GM19467 (cell line): ENCODE measurements at regions not wholly inside any gene's neighbourhood (a gene's known extent, or its start where the extent isn't known, plus 50 kb on each side); places are given as distances from the start of the nearest gene placed in this dataset.

ENCODE experiments used
- ATAC-seq: cut with Tn5 transposase; IDR thresholded peaks from one replicate; pipeline ENCODE4 v1.9.1; 2021; ENCODE audit warnings: mild to moderate bottlenecking, moderate library complexity; ENCODE audit not compliant: unreplicated experiment

DNA sequence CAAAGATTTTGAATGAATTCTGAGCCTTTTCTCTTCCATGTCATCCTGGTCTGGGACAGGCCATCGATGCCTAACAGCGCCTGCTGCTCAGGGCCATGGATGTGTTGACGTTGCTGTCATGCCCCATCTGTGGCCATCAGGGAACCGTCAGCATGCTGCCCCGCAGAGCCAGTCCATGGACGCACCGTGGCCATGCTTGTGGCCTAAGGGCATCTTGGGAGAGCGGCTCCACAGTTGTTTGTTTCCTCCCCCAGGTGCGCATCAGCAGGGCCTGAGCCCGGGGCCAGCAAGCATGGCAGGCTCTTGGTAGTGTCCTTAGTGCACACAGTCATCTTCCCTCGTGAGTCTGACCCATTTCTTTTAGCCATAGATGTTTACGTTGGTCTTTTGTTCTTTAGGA, 142.7 kb downstream of the VAPA start:
- no peak for ATAC-seq

- ATAC-seq = no peak
Observed at GRCh38 chr18:10057401-10057893, 143.6 kb downstream of the VAPA start.

GRCh38 chr18:10057894-10058791, 144.3 kb downstream of the VAPA start:
- ATAC-seq = no peak

DNA sequence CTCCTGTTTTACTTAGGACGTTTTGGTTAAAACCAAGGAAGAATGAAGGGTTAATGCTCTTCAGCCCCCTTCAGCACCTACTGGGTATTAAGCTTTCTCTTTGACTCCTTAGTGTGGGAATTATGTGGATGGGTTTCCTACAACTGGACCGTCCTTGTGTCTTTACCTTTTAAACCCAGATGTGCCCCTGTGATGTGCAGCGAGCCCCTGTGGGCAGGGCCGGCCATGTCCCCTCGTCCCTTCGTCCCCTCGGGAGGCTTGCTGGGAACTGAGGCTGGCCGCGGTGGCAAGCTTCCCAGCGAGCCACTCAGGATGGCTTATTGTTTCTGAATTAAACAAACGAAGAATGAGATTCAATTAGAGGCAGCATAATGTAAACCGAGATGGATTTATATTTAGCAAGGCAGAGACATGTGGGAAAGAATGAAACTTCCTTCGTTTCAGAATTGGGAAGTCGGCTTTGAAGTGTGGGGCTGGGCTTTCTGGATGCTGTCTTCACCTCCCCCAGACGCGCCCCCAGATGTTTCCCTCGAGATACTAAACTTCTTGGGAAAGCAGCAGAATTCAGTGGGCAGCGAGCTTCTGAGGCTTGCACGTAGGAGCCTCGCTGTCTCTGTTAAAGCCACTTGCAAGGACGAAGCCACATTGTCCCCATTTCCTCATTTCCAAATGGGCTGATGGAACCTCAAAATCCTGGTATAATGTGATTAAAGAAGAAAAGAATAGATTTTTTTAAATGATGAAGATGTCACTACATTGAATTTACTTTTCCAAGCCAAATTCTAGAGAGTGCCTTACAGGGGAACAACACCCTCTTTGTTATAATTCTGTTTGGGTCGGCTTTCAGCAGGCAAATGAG, 146.0 kb downstream of the VAPA start:
- no peak for ATAC-seq

GRCh38 chr18:10060469-10060782, 146.6 kb downstream of the VAPA start:
- ATAC-seq = no peak

DNA sequence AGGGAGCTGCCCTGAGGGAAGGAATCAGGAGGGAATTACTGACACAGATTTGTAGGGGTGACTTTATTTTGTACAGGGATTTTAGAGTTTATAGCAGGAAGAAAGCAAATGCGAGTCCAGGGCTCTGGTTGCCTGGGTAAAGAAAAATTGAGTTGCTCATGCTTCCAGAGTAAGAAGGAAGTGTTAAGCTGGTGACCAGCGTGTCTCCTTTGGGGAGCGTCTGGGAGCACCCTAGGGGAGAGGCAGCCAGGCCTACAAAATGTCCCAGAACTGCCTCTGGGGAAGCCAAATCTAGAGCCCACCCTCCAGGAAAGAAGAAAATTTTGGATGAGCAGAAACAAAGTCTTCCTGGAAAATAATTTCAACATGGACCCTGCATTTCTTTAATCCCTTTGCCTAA, 147.0 kb downstream of the VAPA start:
- ATAC-seq = no peak

- ATAC-seq = no peak
Observed at GRCh38 chr18:10061566-10062140, 147.8 kb downstream of the VAPA start.

DNA sequence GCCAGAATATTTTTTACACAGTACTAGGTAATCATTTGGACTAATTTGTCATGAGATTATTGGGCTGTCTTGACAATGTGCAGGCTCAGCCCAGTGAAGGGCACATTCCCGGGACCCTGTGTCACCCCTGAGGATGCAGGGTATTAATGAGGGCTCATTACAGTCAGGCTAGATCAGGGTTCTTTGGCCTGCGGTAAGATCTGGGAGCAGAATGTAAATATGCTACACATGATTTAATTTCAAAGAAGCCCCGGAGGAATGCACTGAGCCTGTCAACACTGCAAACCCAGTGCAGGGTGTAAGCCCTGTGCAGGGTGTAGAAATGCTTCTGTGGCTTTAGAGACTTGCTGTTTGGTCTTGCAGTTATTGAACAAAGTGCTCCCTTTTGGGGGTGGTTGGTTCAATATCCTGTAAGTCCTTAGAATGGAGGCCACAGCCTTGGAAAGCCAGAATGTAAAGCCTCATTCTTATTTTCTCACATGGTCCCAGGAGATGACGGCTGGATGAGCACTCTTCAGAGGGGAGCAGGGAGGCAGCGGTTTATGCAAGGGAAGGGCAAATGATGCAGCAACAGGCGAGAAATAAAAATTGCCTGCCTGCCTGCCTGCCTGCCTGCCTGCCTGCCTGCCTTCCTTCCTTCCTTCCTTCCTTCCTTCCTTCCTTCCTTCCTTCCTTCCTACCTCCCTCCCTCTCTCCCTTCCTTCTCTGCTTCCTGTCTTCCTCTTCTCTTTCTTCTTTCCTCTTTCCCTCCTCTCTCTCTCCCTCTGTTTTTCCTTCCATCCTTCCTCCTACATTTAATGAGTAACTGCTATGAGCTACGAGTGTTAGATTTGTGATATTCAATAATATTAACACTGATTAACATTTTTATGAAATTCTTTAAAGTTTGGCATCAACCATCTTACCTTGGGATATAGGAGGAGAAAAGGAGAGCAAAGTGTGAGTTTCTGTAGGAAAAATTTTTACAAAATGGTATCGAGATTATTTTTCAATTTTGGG, 148.8 kb downstream of the VAPA start:
- ATAC-seq = no peak

DNA sequence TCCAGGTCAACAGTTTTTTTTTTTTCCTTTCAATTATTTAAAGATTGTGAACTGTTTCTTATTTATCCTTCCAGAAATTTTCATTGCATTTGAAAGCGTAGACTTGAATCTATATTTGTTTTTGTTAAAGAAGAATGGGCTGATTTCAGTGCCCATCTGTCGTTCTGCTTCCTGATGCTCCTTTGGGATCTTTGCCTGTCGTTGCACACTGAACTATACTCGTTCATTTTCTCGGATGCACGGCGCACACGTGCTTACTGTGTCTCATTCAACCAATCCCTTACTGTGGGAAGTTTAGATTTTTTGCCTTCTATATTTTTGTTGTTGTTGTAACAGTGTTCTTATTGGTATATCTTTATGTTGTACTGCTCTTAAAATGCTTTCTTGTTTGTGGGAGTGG, 149.7 kb downstream of the VAPA start:
- no peak for ATAC-seq

- ATAC-seq = no peak
Observed at GRCh38 chr18:10064267-10064666, 150.5 kb downstream of the VAPA start.

GRCh38 chr18:10065296-10065695, 151.5 kb downstream of the VAPA start:
- ATAC-seq = no peak

DNA sequence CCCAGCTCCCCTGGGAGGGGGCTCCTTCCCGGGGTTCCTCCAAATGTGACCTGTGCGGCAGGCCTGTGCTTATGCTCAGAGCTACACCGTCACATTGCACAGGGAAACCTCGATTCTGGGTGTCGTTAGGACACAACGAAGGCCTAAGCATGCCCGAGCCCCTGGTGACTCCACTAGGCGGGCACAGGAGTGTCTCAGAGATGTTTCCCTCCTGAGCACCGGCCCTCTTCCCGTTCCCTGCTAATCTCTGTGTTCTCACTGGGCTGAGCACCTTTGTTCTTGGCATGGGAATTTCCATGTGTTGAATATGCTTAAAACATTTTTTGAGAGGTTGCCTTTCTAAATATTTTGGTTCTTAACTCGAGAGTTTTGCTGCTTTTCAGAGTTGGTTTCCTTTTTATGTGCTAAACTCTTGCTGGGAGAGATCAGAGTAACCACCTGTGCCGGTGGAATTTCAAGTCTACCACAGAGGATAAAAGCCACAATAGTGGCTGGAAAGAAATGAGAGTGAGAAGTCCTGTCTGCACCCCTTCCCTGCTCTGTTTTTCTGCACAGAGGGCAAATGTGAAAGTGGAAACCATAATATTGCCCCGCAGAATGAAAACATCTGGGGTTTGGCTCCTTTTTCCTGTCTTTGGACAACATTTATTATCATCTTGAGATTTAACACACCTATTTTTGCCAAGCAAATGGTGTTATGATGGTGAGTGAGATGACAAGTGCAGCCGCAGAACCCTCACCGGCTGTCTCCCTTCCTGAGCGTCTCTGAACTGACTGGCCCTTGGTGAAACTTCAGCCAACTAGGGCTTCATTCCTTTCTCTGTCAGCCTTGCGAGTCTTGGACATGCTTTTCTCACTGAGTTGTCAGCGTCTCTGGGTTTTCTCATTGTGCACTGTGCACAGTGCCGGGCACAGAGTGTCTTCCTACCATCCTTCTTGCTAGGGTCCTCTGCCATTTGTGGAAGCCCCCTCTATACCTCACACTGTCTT, 154.1 kb downstream of the VAPA start:
- no peak for ATAC-seq

- no peak for ATAC-seq
Observed at GRCh38 chr18:10068766-10069567, 155.2 kb downstream of the VAPA start.

DNA sequence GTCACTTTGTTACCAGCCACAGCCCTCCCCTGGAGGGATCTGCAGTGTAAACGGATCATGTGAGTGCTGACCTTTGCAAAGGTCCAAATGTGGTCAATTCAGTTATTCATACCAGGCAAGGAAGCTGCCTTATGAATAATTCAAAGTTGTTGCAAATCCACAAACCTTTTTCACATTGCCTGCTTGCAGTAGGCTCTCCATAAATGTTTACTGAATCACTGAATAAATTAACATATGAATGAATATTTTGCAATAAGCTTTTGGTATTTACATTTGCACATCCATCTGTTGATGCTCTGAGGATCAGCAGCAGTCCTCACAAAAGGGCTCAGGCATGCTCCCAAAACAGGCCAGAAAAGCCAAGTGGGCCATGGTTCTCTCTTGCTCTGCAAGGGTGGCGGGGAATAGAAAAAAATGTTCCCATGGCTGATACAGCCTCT, 156.8 kb downstream of the VAPA start:
- no peak for ATAC-seq

DNA sequence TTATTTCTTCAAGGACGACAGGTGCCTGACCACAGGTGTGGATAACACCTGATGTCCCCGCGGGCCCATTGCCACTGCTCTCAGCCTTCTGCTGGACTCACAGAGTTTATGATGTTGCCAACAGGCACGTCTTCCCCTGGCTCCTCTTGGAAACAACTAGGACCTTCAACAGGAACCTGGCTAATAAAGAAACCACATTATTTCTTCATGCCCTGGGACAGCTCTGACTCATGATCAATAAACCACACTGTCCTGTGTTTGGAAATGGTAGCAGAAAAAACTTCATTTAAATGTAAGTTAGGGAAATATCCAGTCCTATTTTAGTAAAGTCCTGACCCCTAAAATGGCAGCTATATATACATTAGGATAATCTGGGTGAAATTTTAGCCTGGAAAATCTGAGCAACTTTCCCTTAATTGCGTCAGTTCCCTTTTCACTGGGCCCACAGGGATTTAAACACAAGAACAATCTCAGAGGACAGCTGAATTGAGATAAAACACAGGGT, 158.9 kb downstream of the VAPA start:
- ATAC-seq = no peak

DNA sequence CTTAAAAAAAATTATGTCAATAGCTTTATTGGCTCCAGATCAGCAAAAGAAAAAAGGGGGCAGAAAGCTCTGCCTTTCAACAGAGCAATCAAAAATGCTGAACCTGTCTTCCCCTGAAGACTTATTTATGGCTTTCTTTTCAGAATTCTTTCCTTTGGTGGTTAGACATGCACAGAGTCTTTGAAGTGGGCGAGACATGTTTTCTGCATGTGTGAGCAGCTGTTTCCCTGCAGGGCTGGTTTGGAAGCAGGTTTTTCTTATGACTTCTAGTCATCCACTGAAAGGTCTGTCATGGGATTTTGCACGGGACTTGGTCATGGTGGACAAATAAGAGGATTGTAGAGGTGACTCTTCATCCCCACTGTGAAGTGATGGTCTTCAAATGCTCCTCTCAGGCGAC, 160.3 kb downstream of the VAPA start:
- ATAC-seq = no peak

DNA sequence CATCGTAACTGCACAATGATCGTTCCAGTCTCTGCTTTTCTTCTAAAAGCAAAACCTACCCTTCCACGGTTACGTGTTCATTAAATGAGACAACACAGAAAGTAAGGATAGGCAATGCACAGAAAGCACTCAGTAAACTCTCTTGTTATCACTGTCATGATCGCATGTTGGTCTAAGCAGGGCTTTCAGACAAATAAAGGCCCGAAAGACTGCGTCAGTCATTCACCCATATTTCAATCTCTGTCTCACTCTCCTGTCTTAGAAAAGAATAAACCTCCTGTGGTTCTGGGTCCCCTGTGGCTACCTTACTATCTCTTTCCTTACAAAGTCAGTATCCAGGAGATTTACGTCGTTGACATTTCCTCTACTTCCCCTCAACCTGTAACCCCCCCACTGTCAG, 160.9 kb downstream of the VAPA start:
- ATAC-seq = no peak

GRCh38 chr18:10076502-10077030, 162.8 kb downstream of the VAPA start:
- ATAC-seq = no peak
